BJ (cell line): ENCODE measurements at regions not wholly inside any gene's neighbourhood (a gene's known extent, or its start where the extent isn't known, plus 50 kb on each side); places are given as distances from the start of the nearest gene placed in this dataset.

ENCODE experiments used
- CTCF ChIA-PET: fragments of 350-600 bp; formaldehyde crosslinking; extraction: SDS; loops from one replicate; lab custom pipeline; 2021; ENCODE audit warnings: antibody characterized with exemption, inconsistent platforms; lab: Yijun Ruan, JAX
- POLR2A ChIA-PET: fragments of 300-600 bp; sonication (Branson Sonifier 250); formaldehyde crosslinking; extraction: SDS; loops from one replicate; lab custom pipeline; 2021; ENCODE audit warnings: antibody characterized with exemption; lab: Charles Lee
- DNase-seq: peaks from one replicate; pipeline ENCODE4 v3.0.0-alpha.2; 2011; ENCODE audit warnings: low read depth
- H3K27me3 ChIP-seq: 2 replicates; pipeline ENCODE4 v1.6.0; 2011; ENCODE audit warnings: low read length; ENCODE audit not compliant: control insufficient read depth, insufficient read depth
- H3K36me3 ChIP-seq: 2 replicates; pipeline ENCODE4 v1.5.1; 2011; ENCODE audit warnings: low read length; ENCODE audit not compliant: control insufficient read depth, insufficient read depth
- H3K4me3 ChIP-seq: 2 replicates; pipeline ENCODE4 v1.5.1; 2011; ENCODE audit warnings: low read depth, mild to moderate bottlenecking, control low read depth, low read length
- TF ChIP-seq, protein P1 (sequence below): IDR thresholded peaks from 2 replicates; pipeline ENCODE4 v1.5.1; 2011; ENCODE audit warnings: low read depth, mild to moderate bottlenecking, control low read depth, inconsistent platforms, low read length, moderate library complexity; ENCODE audit not compliant: insufficient read depth

DNA sequence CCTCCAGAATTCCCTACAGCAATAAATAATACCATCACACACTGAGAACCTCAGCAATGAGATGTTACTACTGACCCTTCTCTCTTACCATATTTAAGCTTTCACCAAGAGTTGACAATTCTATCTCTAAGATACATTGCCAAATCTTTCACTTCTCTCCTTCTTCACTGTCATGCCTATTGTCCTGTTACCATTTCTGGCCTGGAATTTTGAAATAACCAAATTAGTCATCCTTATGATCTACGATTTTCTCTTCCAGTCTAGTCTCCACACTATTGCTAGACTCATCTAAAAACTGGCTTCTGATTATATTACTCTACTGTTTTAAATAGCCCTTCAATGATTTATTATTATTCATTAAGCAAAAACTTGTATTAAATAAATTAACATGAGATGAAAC, 656.1 kb upstream of the ADGRL4 start:
- H3K36me3 ChIP-seq, result no peaks in the 10 kb centered on the region
- no peak overlapping the region for H3K4me3 ChIP-seq
- CTCF ChIA-PET, result no interaction called here
- TF ChIP-seq, protein P1, sequence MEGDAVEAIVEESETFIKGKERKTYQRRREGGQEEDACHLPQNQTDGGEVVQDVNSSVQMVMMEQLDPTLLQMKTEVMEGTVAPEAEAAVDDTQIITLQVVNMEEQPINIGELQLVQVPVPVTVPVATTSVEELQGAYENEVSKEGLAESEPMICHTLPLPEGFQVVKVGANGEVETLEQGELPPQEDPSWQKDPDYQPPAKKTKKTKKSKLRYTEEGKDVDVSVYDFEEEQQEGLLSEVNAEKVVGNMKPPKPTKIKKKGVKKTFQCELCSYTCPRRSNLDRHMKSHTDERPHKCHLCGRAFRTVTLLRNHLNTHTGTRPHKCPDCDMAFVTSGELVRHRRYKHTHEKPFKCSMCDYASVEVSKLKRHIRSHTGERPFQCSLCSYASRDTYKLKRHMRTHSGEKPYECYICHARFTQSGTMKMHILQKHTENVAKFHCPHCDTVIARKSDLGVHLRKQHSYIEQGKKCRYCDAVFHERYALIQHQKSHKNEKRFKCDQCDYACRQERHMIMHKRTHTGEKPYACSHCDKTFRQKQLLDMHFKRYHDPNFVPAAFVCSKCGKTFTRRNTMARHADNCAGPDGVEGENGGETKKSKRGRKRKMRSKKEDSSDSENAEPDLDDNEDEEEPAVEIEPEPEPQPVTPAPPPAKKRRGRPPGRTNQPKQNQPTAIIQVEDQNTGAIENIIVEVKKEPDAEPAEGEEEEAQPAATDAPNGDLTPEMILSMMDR, result no peak
- DNase-seq, result no peak
- POLR2A ChIA-PET, result no interaction called here
- H3K27me3 ChIP-seq, result no peaks in the 10 kb centered on the region

DNA sequence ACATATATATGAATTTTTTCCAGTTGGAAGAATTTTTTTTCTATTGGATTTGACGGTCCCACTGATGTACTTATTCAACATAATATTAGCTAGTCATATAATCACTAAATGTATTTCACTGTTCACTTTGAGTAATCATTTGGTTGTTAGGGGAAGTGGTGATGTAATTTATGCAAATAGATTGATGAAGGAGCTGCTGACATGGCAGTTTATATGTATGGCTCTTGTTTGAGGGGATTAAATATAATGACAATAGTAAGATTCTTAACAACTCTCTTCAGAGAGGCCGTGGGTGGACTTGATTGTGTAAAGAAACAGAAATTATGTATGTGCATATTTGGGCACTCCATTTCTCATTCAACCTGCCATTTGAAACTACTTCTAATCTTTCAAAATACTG, 653.6 kb upstream of the ADGRL4 start:
- ChIA-PET POLR2A (no interaction called here), CTCF (no interaction called here)
- TF ChIP-seq, protein P1, result no peak
- no peaks in the 10 kb centered on the region for H3K27me3 ChIP-seq
- H3K36me3 ChIP-seq, result no peaks in the 10 kb centered on the region
- DNase-seq, result no peak
- H3K4me3 ChIP-seq, result no peak overlapping the region

DNA sequence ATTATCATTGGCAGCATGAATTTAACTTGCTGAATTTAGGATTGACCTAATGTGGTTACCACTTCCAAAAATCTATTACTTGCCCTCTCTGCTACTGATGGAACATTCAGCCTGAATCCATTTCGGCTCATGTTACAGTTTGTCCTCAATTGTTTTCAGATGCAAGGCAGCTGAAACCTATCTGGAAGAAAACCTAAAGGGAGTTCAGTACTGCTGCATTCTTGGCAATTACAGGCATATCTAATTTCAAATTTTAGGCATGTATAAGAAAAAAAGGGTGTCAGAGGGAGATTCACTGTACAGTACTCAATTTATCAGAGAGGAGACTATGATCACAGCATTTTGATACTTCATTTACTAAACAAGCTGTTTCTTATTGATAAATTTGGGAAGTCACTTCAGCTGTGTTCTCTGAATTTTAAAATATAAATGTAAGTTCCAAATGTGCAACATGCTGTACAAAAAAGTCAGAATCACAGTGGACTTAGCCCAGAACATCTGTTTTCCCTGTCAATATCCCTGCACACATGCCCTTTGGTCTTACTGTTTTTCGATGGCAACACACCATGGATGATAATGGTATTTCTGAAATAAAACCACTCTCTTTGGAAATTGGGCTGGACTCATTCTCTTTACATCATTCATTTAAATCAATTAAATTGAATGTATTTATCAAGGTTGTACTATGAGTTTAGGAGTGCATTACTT, 651.6 kb upstream of the ADGRL4 start:
- ChIA-PET POLR2A (no interaction called here), CTCF (no interaction called here)
- no peaks in the 10 kb centered on the region for H3K27me3 ChIP-seq
- TF ChIP-seq, protein P1, result no peak
- no peak overlapping the region for H3K4me3 ChIP-seq
- no peaks in the 10 kb centered on the region for H3K36me3 ChIP-seq
- DNase-seq, result no peak

DNA sequence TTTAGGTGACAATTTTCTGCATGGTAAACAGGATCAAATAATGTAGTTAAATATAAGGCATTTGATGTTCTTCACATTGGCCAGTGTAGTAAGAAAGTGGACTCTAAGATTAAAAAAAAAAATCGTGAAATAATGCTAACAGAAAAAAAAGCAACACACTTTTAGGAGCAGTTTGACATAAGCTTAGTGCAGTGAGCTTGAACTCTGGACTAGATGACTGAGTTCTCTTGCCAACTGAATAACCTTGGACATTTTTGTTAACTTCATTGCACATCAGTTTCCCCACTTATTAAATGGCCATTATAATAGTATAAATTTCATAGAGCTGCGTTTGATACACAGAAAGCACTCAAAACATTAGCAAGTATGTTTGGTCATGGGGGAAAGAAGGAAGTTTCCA, 649.3 kb upstream of the ADGRL4 start:
- ChIA-PET CTCF (no interaction called here), POLR2A (no interaction called here)
- Histone ChIP-seq H3K4me3 (no peak overlapping the region), H3K36me3 (no peaks in the 10 kb centered on the region), H3K27me3 (no peaks in the 10 kb centered on the region)
- no peak for DNase-seq
- TF ChIP-seq, protein P1, result no peak

DNA sequence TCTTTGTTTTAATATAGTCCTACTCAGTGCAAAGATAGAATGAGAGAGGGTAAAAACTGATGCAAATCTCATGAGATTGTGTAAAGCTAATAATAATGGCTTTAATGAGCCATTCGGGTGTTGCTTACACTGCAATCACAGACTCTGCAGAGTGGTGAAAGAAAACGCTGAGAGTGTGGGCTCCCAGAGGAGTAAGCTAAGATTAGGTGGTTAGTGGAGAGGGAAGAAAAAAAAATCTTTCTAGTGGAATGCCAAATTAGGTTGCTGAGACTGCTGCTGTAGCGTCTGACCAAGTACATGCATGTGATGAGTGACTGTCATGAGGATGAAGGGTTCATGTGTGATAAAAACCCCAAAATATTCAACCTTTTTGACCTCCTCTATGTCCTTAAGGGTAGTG, 645.9 kb upstream of the ADGRL4 start:
- Histone ChIP-seq H3K36me3 (no peaks in the 10 kb centered on the region), H3K4me3 (no peak overlapping the region), H3K27me3 (no peaks in the 10 kb centered on the region)
- ChIA-PET POLR2A (no interaction called here), CTCF (interaction anchor here (0.6 kb wide), 1 partner anchor 357 kb away, joined by 3 read pairs; no protein-coding TSS in a partner anchor)
- no peak for DNase-seq
- TF ChIP-seq, protein P1, result no peak
